ENCODE measurements at regions not wholly inside any gene's neighbourhood (a gene's known extent, or its start where the extent isn't known, plus 50 kb on each side); places are given as distances from the start of the nearest gene placed in this dataset.

DNA sequence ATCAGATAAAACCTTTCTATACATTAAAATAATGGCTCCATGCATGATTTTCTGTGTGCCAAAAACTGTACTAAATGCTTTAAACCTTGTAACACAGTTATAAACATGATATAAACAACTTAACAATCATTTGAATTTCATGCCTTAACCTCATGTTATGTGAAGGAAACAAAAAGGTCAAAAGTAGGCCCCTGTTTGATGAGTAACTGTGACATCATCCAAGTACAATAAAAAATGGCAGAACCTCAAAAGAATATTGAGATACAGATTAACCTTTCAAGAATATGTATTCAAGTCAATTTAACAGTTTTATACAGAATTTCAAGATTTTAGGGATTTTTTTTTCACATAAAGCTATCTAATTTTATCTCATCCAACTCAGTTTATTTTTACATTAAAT lies 310.7 kb upstream of the DCN start:
- TF ChIP-seq, protein P1, sequence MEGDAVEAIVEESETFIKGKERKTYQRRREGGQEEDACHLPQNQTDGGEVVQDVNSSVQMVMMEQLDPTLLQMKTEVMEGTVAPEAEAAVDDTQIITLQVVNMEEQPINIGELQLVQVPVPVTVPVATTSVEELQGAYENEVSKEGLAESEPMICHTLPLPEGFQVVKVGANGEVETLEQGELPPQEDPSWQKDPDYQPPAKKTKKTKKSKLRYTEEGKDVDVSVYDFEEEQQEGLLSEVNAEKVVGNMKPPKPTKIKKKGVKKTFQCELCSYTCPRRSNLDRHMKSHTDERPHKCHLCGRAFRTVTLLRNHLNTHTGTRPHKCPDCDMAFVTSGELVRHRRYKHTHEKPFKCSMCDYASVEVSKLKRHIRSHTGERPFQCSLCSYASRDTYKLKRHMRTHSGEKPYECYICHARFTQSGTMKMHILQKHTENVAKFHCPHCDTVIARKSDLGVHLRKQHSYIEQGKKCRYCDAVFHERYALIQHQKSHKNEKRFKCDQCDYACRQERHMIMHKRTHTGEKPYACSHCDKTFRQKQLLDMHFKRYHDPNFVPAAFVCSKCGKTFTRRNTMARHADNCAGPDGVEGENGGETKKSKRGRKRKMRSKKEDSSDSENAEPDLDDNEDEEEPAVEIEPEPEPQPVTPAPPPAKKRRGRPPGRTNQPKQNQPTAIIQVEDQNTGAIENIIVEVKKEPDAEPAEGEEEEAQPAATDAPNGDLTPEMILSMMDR (conservative IDR thresholded peaks at IDR 0.05; ENCODE audit: low read depth, low read length): no peak
- H3K4me3 ChIP-seq (ENCODE audit: low read depth, low read length): no peak overlapping the region
- no peak for DNase-seq (ENCODE audit: low read depth)

- TF ChIP-seq, protein P1 (conservative IDR thresholded peaks at IDR 0.05; ENCODE audit: low read depth, low read length): no peak
- peak; percentile 23 for DNase-seq (ENCODE audit: low read depth)
- H3K4me3 ChIP-seq (ENCODE audit: low read depth, low read length): no peak overlapping the region
Observed at GRCh38 chr12:91492648-91493047, 310.0 kb upstream of the DCN start.

DNA sequence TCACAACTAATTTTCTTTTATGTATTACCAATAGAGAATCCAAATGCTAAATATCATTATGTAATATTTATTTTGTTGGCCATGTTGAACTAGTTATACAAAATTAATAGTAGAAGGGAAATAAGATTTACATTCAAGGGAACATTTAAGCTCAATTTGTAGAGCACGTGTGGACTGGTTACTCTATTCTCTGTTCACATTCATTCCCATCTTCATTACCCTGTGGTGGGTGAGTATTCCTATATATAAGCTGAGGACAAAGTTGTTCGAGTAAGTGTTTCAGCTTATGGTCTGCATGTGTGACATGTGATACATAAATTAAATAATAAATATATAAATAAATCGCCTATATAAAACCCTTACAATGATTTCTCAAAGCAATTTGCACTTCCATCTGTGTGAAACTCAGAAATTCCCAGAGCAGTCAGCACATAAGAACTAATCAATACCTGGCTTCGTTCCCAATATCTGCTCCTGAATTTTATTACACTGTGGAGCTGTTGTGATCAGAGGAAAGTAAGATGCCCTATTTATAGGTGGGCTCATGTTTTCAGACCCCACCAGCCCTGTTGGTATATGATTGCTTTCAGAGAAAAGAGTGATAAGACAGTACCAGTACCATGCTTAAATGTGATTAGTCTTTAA lies 308.2 kb upstream of the DCN start:
- no peak overlapping the region for H3K4me3 ChIP-seq (ENCODE audit: low read depth, low read length)
- no peak for DNase-seq (ENCODE audit: low read depth)
- TF ChIP-seq, protein P1 (conservative IDR thresholded peaks at IDR 0.05; ENCODE audit: low read depth, low read length): no peak

GRCh38 chr12:91483471-91483985 lies 300.9 kb upstream of the DCN start:
- no peak overlapping the region for H3K4me3 ChIP-seq (ENCODE audit: low read depth, low read length)
- TF ChIP-seq, protein P1 (conservative IDR thresholded peaks at IDR 0.05; ENCODE audit: low read depth, low read length): no peak
- DNase-seq (ENCODE audit: low read depth): peak; percentile 95

GRCh38 chr12:91482231-91482630 lies 299.6 kb upstream of the DCN start:
- TF ChIP-seq, protein P1 (conservative IDR thresholded peaks at IDR 0.05; ENCODE audit: low read depth, low read length): no peak
- no peak overlapping the region for H3K4me3 ChIP-seq (ENCODE audit: low read depth, low read length)
- no peak for DNase-seq (ENCODE audit: low read depth)

DNA sequence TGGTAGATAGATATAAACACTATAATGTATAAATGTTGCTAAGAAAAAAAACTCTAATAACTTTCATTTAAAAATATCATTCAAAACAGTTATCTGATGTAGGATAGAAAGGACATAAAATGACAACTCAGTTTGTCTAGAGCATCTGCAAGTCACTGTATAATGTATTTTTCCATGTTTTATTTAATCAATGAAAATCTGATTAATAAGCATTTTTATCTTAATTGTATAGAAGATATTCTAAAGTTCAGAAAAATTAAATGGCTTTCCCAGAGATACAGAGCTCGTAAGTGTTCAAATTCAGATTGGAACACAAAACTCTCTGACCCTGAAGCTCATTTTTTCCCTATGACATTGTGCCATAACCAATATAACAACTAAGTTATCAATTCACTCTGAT lies 295.9 kb upstream of the DCN start:
- no peak overlapping the region for H3K4me3 ChIP-seq (ENCODE audit: low read depth, low read length)
- TF ChIP-seq, protein P1 (conservative IDR thresholded peaks at IDR 0.05; ENCODE audit: low read depth, low read length): no peak
- DNase-seq (ENCODE audit: low read depth): no peak

GRCh38 chr12:91467686-91468085 lies 285.1 kb upstream of the DCN start:
- no peak overlapping the region for H3K4me3 ChIP-seq (ENCODE audit: low read depth, low read length)

More at GRCh38 chr12:91467686-91468085, 285.1 kb upstream of the DCN start:
- TF ChIP-seq, protein P1 (conservative IDR thresholded peaks at IDR 0.05; ENCODE audit: low read depth, low read length): no peak
- no peak for DNase-seq (ENCODE audit: low read depth)

Data from choroid plexus epithelial cell (primary cell).